Upper lobe of left lung (tissue), 6 donors: ENCODE measurements at regions not wholly inside any gene's neighbourhood (a gene's known extent, or its start where the extent isn't known, plus 50 kb on each side); places are given as distances from the start of the nearest gene placed in this dataset.
A peak's percentile ranks its signal among the peaks of the same experiment; 100 is the strongest.

Experiments used
- ATAC-seq, 2 donors: fragments of 200-7000 bp; cut with Tn5 transposase; one replicate each; pipeline ENCODE4 v1.9.1; 2022; ENCODE audit warnings: mild to moderate bottlenecking in 2 of 2, moderate library complexity in 2 of 2; ENCODE audit not compliant: low FRiP score in 2 of 2
- DNase-seq, 2 donors: peaks; one replicate each; pipeline ENCODE4 v3.0.0-alpha.2; 2019 to 2020
- H3K27ac ChIP-seq, 4 donors: fragments of 200-600 bp; sonication (generic); one replicate each; pipeline ENCODE4 v1.5.1; 2016 to 2019
- H3K27me3 ChIP-seq, 4 donors: fragments of 200-600 bp; sonication (generic); one replicate each; pipeline ENCODE4 v1.5.1; 2017 to 2019
- H3K36me3 ChIP-seq, 4 donors: fragments of 200-600 bp; sonication (generic); one replicate each; pipeline ENCODE4 v1.5.1; 2016 to 2019
- H3K4me1 ChIP-seq, 4 donors: fragments of 200-600 bp; sonication (generic); one replicate each; pipeline ENCODE4 v1.5.1; 2018 to 2019
- H3K4me3 ChIP-seq, 4 donors: fragments of 200-600 bp; sonication (generic); one replicate each; pipeline ENCODE4 v1.5.1; 2017 to 2019; ENCODE audit warnings: mild to moderate bottlenecking in 2 of 4, moderate library complexity in 1 of 4
- H3K9me3 ChIP-seq, 4 donors: fragments of 200-600 bp; sonication (generic); one replicate each; pipeline ENCODE4 v1.5.1; 2018 to 2019
- EP300 ChIP-seq, 4 donors: sonication (generic); formaldehyde crosslinking; IDR thresholded peaks; one replicate each; pipeline ENCODE4 v1.5.1; 2017; ENCODE audit warnings: antibody characterized with exemption in 4 of 4, control low read depth in 2 of 4
- POLR2A ChIP-seq, 4 donors: fragments of 450-650 bp; IDR thresholded peaks; one replicate each; pipeline ENCODE4 v1.5.1; 2016 to 2017; ENCODE audit warnings: antibody characterized with exemption in 4 of 4, mild to moderate bottlenecking in 2 of 4
- POLR2AphosphoS5 ChIP-seq, 2 donors: sonication (generic); formaldehyde crosslinking; IDR thresholded peaks; one replicate each; pipeline ENCODE4 v1.5.1; 2017; ENCODE audit warnings: antibody characterized with exemption in 2 of 2
- WGBS, 2 donors: methylation state at CpG; one replicate each; pipeline ENCODE4 v1.1.5; 2017 to 2018; 5-methylcytosine and 5-hydroxymethylcytosine counted together
- TF ChIP-seq, protein P1 (sequence below), 6 experiments: fragments of 450-650 bp in 4 of 6; fragments of 200-600 bp in 2 of 6; sonication (generic) in 2 of 6; IDR thresholded peaks; one replicate each; pipeline ENCODE4 v1.5.1; 2016 to 2019; ENCODE audit warnings: antibody characterized with exemption in 6 of 6
- donor health status: DM: no; HTN: no; CAD: no; lungs with moderate emphysema.
- donor health status: DM: no; HTN: yes; CAD: no; lungs with severe emphysema.

DNA sequence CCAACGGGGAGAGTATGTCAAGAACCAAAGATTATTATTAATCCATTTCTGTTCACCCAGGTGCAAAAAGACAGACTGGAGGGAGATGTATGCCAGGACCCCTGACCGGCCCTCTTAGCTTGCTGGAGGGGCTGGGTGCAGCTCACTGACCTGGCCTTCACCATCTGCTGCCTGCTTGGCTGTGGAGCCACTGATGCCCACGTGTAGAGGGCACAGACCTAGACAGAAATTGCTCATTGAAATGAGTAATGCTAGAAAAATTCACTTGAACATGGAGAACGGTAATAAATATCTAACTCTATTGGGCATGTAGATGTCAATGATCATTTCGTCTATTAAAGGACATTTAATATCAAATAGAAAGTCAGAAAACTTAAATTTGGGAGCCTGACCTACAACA is 58.8 kb upstream of the ERCC6L2 start:
- TF ChIP-seq, protein P1, sequence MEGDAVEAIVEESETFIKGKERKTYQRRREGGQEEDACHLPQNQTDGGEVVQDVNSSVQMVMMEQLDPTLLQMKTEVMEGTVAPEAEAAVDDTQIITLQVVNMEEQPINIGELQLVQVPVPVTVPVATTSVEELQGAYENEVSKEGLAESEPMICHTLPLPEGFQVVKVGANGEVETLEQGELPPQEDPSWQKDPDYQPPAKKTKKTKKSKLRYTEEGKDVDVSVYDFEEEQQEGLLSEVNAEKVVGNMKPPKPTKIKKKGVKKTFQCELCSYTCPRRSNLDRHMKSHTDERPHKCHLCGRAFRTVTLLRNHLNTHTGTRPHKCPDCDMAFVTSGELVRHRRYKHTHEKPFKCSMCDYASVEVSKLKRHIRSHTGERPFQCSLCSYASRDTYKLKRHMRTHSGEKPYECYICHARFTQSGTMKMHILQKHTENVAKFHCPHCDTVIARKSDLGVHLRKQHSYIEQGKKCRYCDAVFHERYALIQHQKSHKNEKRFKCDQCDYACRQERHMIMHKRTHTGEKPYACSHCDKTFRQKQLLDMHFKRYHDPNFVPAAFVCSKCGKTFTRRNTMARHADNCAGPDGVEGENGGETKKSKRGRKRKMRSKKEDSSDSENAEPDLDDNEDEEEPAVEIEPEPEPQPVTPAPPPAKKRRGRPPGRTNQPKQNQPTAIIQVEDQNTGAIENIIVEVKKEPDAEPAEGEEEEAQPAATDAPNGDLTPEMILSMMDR (IDR thresholded peaks at IDR 0.05), result no peak
- TF ChIP-seq EP300 (IDR thresholded peaks at IDR 0.05) (no peak), POLR2AphosphoS5 (IDR thresholded peaks at IDR 0.05) (no peak), POLR2A (IDR thresholded peaks at IDR 0.05) (no peak)
- no peak overlapping the region for H3K27ac ChIP-seq
- H3K9me3 ChIP-seq, result no peaks in the 10 kb centered on the region
- no peaks in the 10 kb centered on the region for H3K36me3 ChIP-seq
- H3K4me3 ChIP-seq, result no peak overlapping the region
- WGBS, 2 donors, result 92 to 93% methylated on average over 5 of the region's 5 CpGs
- no peaks in the 10 kb centered on the region for H3K27me3 ChIP-seq
- no peak for ATAC-seq
- DNase-seq, result no peak
- H3K4me1 ChIP-seq, result no peaks in the 10 kb centered on the region

GRCh38 chr9:95815961-95816360 is 59.5 kb upstream of the ERCC6L2 start:
- Histone ChIP-seq H3K4me1 (no peaks in the 10 kb centered on the region), H3K27me3 (no peaks in the 10 kb centered on the region), H3K36me3 (no peaks in the 10 kb centered on the region), H3K27ac (no peak overlapping the region), H3K9me3 (no peaks in the 10 kb centered on the region), H3K4me3 (no peak overlapping the region)
- TF ChIP-seq, protein P1 (IDR thresholded peaks at IDR 0.05), result no peak
- TF ChIP-seq POLR2AphosphoS5 (IDR thresholded peaks at IDR 0.05), result no peak
- TF ChIP-seq EP300 (IDR thresholded peaks at IDR 0.05), result no peak
- no peak for TF ChIP-seq POLR2A (IDR thresholded peaks at IDR 0.05)
- 86 to 90% methylated on average over 13 to 17 of the region's 17 CpGs for WGBS, 2 donors
- ATAC-seq (no peak), DNase-seq (peak in 1 of 2 donors; percentile 53)

- Histone ChIP-seq H3K27ac (no peak overlapping the region), H3K27me3 (no peaks in the 10 kb centered on the region), H3K4me3 (no peak overlapping the region), H3K4me1 (no peaks in the 10 kb centered on the region), H3K36me3 (no peaks in the 10 kb centered on the region), H3K9me3 (no peaks in the 10 kb centered on the region)
- DNase-seq (no peak), ATAC-seq (no peak)
- WGBS, 2 donors, result 87 to 88% methylated on average over 17 of the region's 17 CpGs
- TF ChIP-seq EP300 (IDR thresholded peaks at IDR 0.05), result no peak
- TF ChIP-seq POLR2A (IDR thresholded peaks at IDR 0.05), result no peak
- TF ChIP-seq POLR2AphosphoS5 (IDR thresholded peaks at IDR 0.05), result no peak
- TF ChIP-seq, protein P1 (IDR thresholded peaks at IDR 0.05), result no peak
Measured at GRCh38 chr9:95815133-95815532, 60.4 kb upstream of the ERCC6L2 start.

DNA sequence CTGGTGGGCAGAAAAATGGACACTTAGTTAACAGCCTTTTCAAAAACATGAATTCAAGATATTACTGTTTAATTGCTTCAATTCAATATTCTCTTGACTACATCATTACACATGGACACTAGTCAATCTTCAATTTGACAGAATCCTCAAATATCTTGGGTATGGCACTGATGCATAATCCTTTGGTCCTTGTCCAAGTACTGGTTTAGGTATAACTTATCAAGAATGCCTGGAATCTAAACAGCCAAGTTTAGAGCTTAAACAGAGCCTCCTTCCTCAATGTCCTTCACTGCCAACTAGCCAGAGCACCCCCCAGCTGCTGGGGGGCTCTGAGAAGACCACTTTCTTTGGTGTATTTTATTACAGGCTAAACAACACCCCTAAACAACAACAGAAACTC is 61.6 kb upstream of the ERCC6L2 start:
- no peaks in the 10 kb centered on the region for H3K27me3 ChIP-seq

GRCh38 chr9:95810814-95811213 is 64.7 kb upstream of the ERCC6L2 start:
- peaks cover 0 to 5% (median 0%) of the 10 kb centered on the region in 4 donors for H3K4me1 ChIP-seq
- no peaks in the 10 kb centered on the region for H3K27me3 ChIP-seq
- DNase-seq (no peak), ATAC-seq (no peak)
- TF ChIP-seq, protein P1 (IDR thresholded peaks at IDR 0.05), result no peak
- TF ChIP-seq POLR2AphosphoS5 (IDR thresholded peaks at IDR 0.05) (no peak), POLR2A (IDR thresholded peaks at IDR 0.05) (no peak), EP300 (IDR thresholded peaks at IDR 0.05) (no peak)
- no peak overlapping the region for H3K4me3 ChIP-seq
- no peaks in the 10 kb centered on the region for H3K36me3 ChIP-seq
- no peak overlapping the region for H3K27ac ChIP-seq
- H3K9me3 ChIP-seq, result no peaks in the 10 kb centered on the region

More for the DNA sequence above, 61.6 kb upstream of the ERCC6L2 start:
- H3K4me3 ChIP-seq, result no peak overlapping the region
- no peaks in the 10 kb centered on the region for H3K36me3 ChIP-seq
- no peak for DNase-seq
- H3K4me1 ChIP-seq, result no peaks in the 10 kb centered on the region
- TF ChIP-seq, protein P1 (IDR thresholded peaks at IDR 0.05), result no peak
- TF ChIP-seq POLR2A (IDR thresholded peaks at IDR 0.05), result no peak
- no peak overlapping the region for H3K27ac ChIP-seq
- no peak for ATAC-seq
- H3K9me3 ChIP-seq, result no peaks in the 10 kb centered on the region
